GM18517 (cell line): ENCODE measurements at regions not wholly inside any gene's neighbourhood (a gene's known extent, or its start where the extent isn't known, plus 50 kb on each side); places are given as distances from the start of the nearest gene placed in this dataset.
"Not testable (repeated sequence)": the region's sequence is repeated elsewhere in the genome, so short reads cannot be mapped to it uniquely, and the experiment has no call there.

ENCODE experiments used
- ATAC-seq: cut with Tn5 transposase; IDR thresholded peaks from one replicate; pipeline ENCODE4 v1.9.1; 2021; ENCODE audit warnings: mild to moderate bottlenecking, moderate library complexity; ENCODE audit not compliant: unreplicated experiment

- ATAC-seq: no peak
Observed at GRCh38 chr12:46942579-46942978, 116.8 kb upstream of the SLC38A4 start.

- no peak for ATAC-seq
Observed at GRCh38 chr12:46944088-46944487, 118.3 kb upstream of the SLC38A4 start.

- ATAC-seq: no peak
Observed at GRCh38 chr12:46944771-46945170, 119.0 kb upstream of the SLC38A4 start.

DNA sequence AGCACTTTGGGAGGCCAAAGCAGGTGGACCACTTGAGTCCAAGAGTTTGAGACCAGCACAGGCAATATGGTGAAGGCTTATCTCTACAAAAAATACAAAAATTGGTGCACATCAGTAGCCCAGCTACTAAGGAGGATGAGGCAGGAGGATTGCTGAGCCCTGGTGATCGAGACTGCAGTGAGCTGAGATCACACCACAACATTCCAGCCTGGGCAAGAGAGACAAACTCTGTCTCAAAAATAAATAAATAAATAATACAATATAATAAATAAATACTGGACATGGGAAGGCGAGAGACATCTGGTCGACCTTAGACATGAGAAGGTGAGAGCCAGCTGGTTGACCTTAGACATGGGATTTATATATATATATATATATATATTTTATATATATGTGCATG lies 119.8 kb upstream of the SLC38A4 start:
- ATAC-seq: no peak

DNA sequence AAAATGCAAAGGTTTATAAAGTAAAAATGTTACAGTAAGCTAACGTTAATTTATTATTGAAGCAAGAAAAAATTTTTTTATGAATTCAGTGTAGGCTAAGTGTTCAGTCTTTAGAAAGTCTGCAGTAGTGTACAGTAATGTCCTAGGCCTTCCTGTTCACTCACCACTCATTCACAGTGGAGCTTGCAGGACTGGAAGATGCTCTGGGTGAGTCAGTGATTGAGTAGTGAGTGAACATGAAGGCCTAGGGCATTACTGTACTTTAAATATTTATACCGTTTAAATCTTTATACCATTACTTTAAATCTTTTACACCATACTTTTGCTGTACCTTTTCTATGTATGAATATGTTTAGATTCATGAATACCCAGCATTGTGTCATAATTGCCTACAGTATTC lies 120.3 kb upstream of the SLC38A4 start:
- ATAC-seq: no peak

DNA sequence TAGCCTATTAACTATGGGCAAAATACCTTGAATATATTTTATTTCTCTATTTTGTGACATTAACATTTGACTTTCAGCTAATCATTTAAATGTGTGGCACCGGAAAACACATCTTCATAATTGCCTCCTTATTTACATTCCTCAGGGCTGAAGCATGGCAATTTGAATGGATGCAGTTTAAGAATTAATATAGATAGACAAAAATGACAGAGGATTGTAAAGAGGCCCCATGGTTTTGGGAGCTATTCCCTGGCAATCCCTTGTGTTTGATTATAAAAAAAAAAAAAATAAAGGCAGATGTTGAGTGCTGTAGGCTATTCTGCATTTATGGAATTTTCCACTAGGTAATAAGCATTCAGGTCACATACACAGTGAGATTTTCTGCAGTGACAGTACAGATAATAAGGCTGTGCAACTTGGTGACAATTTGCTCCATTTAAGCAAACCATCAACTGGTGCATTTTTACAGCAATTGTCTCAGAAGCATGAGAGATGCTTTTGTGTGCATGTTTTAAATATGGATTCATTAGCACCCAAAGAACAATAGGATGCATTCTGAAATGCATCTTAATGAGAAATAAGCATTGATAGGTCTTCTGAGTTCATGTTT lies 123.2 kb upstream of the SLC38A4 start:
- ATAC-seq: no peak

DNA sequence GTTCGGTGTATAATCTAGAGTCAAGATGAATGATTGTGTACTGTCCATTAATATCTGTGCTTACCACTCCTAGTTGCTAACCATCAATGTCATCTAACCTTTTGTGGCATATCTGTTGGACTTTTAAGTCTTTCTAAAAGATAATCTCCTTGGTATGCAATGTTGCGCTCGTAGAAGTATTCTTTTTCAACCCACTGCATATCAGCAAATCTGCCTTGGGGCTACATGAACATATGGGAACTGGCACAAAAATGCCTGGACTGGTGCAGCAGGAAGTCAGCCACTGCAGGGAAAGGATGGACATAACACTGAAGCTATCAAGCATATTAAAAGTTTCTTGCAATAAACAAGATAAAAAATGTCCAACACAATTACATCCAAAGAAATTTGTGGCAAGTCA lies 124.3 kb upstream of the SLC38A4 start:
- ATAC-seq: no peak

DNA sequence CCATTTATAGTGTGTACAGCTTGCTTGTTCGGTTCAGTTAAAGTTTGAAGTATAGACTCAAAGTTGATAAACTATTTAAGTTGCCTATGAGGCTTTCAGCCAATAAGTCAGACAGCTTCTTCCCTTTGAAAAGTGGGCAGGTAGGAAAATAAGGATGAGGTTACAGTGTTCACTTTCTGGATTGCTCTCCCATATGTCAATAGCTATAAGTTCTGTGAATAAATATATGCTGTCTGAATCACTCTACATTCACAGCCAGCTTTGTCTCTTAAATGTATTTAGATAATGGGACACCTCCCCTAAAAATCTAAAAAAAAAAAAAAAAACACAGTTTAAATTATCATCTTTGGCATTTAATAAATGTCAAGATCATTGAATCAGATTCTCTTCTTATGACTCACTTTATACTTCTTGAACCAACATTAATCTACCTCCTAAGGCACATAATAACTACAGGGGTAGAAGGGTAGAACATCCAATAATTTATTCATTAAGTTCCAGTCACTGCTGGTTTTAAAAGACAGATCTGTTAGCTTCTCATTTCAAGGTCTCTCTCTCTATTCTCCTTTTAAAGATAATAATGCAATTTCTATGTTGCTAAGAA lies 126.4 kb upstream of the PCED1B start:
- ATAC-seq: no peak

DNA sequence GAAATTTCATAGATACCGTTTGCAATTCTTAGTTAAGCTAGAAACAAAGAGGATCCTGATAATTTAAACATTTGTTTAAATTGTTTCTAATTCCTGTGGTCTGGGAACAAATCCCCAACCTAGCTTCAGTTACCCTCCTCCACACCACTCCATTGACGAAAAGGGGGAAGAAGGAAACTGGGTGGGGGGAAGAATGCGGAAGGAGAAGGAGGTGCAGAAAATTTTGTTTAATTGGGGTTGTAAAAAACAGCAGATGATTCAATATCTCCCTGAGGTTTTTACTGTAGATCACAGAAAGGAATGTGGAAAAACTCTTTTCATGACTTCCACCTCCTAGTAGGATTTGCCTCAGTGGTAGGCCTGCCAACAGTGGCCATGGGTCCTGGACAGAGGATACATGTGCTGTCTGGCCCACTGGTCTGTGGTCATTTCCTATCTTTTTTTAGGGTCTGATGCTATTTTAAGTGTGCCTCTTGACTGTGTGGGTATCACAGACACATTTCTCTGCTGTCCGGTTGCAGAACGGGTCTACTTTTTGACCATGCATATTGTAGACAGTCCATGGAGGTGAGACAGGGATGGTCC lies 122.9 kb upstream of the PCED1B start:
- no peak for ATAC-seq

DNA sequence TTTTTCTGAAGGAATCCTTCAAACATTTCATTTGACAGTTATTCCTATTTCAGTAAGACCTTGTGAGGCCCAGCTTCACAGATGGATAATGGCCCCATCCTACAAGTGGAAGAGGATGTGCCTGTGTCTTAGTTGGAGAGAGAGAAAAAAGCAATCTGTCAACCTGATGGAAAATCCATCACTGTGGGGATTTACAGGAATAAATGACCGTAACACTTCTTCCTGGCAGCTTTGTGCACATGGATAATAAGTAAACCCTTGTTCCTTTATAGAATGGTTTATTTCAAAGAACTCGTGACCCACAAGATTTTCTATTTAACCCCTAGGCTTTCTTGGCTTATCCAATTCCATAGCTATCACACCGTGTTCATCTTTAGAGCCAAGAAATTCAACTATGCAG lies 121.4 kb upstream of the PCED1B start:
- no peak for ATAC-seq

DNA sequence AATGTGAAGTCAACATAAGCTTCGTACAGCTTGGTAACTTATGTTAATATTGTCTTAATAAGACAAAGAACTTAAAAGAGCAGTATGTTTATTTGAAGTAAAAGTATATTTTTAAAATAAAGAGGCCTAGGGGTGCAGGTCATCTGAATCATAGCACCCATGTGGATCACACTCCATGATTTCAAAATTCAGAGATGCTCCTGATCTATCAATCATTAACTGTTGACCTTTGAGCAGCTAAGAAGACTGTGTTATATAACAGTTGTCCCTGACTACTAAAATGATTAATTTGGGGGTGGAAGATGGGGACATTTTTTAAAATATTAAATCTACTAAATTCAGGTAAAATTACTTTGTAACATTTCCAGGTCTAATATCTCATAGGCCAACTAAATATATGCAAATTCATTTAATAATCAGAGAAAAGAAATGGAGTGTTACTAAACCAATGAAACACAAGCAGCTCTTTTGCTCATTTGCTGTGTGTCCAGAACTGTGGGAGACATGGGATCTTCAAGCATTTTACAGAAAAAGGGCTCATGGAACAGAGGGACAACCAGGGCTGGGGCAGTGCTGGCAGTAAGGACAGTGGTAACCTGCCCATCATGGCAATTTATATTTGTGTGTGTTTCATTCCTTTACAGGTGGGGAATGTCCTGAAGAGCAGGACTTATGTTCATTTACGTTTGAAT lies 120.7 kb upstream of the PCED1B start:
- no peak for ATAC-seq

- no peak for ATAC-seq
Observed at GRCh38 chr12:46959502-46959901, 119.9 kb upstream of the PCED1B start.

GRCh38 chr12:46960681-46961080 lies 118.7 kb upstream of the PCED1B start:
- ATAC-seq: no peak

DNA sequence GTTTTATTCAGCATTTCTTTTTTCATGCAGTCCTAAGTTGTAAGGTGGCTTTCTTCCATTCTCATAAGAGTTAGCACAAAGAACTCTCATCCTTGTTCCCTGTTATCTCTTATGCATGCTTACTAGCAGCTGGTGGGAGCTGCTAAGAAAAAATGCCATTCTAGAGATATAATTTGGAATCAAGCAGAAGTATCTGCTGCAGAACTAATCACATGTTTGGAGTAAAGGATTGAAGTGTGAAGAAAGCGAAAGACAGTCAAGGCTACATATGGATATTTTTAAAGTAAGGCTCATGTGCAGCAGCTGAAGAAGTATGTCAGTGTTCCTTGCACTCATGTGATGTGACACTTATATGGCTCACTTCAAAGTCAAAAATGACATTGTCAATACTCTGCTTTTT lies 116.2 kb upstream of the PCED1B start:
- ATAC-seq: no peak

GRCh38 chr12:46963977-46964971 lies 115.1 kb upstream of the PCED1B start:
- ATAC-seq: no peak

DNA sequence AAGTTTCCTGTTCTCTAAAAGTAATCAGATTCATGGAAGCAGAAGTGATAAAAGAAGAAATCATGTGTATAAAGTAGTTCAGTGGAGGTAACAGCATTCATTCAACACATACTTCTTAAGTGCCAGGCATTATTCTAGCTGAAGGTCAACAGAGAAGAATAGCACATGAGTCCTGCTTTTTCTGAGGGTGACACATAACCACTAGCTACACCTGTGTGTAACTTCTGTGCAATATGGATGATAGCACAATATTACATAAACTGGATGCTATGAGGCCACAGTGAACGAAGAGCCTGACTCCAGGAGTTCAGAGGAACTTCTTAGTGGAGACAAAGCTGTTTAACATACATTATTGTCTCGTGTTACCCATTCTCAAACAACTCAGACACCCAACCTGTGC lies 114.3 kb upstream of the PCED1B start:
- ATAC-seq: no peak

GRCh38 chr12:46965880-46966279 lies 113.5 kb upstream of the PCED1B start:
- ATAC-seq: no peak

- no peak for ATAC-seq
Observed at GRCh38 chr12:46970636-46971035, 108.8 kb upstream of the PCED1B start.

GRCh38 chr12:46973937-46974336 lies 105.5 kb upstream of the PCED1B start:
- ATAC-seq: not testable (repeated sequence)

DNA sequence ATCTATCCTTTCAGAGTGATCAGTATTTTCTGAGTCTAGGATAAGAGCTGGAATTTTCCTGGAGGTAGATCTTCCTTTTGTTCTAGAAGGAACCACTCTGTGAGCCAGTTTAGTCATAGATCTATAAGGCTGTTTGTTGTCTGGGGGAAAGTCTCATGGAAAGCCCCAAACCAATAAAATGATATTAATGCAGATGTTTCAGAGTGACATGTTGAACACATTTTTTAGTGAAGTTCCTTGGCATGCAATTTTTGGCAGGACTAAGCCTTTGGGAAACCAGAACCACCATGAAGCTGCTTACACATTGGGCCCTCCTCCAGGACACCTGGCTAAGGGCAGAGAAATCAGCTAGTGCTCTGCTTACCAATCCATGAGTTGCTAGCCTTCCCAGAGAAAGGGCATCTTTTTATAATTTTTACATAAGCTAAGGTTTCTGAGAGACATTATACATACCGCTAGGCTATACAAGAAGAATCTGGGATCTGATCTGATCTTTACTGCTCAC lies 101.5 kb upstream of the PCED1B start:
- no peak for ATAC-seq

- no peak for ATAC-seq
Observed at GRCh38 chr12:46981622-46982021, 97.8 kb upstream of the PCED1B start.
